ENCODE measurements at regions not wholly inside any gene's neighbourhood (a gene's known extent, or its start where the extent isn't known, plus 50 kb on each side); places are given as distances from the start of the nearest gene placed in this dataset.

DNA sequence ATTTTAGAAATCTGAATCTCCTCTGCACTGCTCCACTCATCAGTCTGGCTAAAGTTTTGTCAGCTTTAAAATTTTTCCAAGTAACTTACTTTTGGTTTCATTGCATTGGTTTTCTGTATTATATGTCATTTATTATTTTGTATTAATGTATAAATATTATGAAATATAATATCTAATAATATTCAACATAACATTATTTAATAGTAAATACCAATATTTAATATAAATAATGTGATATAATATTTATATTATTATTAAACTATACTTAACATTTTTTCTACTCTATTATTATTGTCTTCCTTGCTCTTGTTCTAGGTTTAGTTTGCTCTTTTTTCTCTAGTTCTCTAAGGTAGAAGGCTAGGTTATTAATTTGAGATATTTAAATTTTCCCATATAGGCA lies 512.1 kb downstream of the AACS start:
- H3K79me2 ChIP-seq (ENCODE audit: low read depth): no peaks in the 10 kb centered on the region
- H3K4me1 ChIP-seq: no peaks in the 10 kb centered on the region
- H3K27me3 ChIP-seq: no peaks in the 10 kb centered on the region
- peaks cover 13% of the 10 kb centered on the region for H3K9me3 Mint-ChIP-seq
- no peaks in the 10 kb centered on the region for H3K4me1 Mint-ChIP-seq
- no peak overlapping the region for H3K27ac ChIP-seq
- no peaks in the 10 kb centered on the region for H3K27me3 Mint-ChIP-seq (ENCODE audit: insufficient read depth, low read depth)
- H3K36me3 Mint-ChIP-seq: no peaks in the 10 kb centered on the region
- H3K4me3 ChIP-seq: no peak overlapping the region
- H3F3A ChIP-seq (ENCODE audit: low read depth): no peaks in the 10 kb centered on the region
- H2AFZ ChIP-seq (replicated peaks): no peak overlapping the region
- H3K27ac Mint-ChIP-seq: no peak overlapping the region
- no peak for DNase-seq (ENCODE audit: low spot score)
- H3K4me2 ChIP-seq: no peak overlapping the region
- H4K20me1 ChIP-seq (ENCODE audit: low read depth): no peaks in the 10 kb centered on the region
- H3K9ac ChIP-seq: no peak overlapping the region
- no peaks in the 10 kb centered on the region for H3K36me3 ChIP-seq
- no peak overlapping the region for H3K4me3 Mint-ChIP-seq
- no peaks in the 10 kb centered on the region for H3K9me3 ChIP-seq (ENCODE audit: low read depth)
- TF ChIP-seq, protein P1, sequence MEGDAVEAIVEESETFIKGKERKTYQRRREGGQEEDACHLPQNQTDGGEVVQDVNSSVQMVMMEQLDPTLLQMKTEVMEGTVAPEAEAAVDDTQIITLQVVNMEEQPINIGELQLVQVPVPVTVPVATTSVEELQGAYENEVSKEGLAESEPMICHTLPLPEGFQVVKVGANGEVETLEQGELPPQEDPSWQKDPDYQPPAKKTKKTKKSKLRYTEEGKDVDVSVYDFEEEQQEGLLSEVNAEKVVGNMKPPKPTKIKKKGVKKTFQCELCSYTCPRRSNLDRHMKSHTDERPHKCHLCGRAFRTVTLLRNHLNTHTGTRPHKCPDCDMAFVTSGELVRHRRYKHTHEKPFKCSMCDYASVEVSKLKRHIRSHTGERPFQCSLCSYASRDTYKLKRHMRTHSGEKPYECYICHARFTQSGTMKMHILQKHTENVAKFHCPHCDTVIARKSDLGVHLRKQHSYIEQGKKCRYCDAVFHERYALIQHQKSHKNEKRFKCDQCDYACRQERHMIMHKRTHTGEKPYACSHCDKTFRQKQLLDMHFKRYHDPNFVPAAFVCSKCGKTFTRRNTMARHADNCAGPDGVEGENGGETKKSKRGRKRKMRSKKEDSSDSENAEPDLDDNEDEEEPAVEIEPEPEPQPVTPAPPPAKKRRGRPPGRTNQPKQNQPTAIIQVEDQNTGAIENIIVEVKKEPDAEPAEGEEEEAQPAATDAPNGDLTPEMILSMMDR (IDR thresholded peaks at IDR 0.05): no peak
- no peak for TF ChIP-seq EZH2phosphoT487 (IDR thresholded peaks at IDR 0.05)
- no peak for TF ChIP-seq EZH2 (IDR thresholded peaks at IDR 0.05)

DNA sequence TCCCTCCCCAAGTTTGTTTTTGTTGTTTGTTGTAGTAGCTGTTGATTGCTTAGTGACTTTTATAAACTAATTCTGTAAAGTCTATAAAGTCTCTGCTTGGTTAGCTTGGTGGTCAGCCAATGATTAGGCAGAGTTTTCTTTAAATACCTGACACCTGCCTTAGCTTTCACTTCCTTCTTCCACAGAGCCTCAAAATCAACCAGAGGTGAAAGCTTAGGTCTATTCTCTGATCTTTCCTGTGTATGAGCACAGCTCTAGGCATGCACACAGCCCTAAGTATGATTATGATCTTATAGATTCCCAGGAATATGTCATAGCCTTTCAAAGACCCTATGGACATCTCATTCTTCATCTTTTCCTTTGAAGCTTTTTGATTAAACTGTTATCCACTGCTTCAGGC lies 514.7 kb downstream of the AACS start:
- no peak overlapping the region for H3K4me3 ChIP-seq
- H2AFZ ChIP-seq (replicated peaks): no peak overlapping the region
- no peaks in the 10 kb centered on the region for H3K36me3 ChIP-seq
- TF ChIP-seq, protein P1 (IDR thresholded peaks at IDR 0.05): no peak
- TF ChIP-seq EZH2 (IDR thresholded peaks at IDR 0.05) (no peak), EZH2phosphoT487 (IDR thresholded peaks at IDR 0.05) (no peak)
- Mint-ChIP-seq H3K27ac (no peak overlapping the region), H3K27me3 (ENCODE audit: insufficient read depth, low read depth) (peaks cover 2% of the 10 kb centered on the region), H3K36me3 (no peaks in the 10 kb centered on the region), H3K9me3 (peaks cover 13% of the 10 kb centered on the region), H3K4me1 (no peaks in the 10 kb centered on the region), H3K4me3 (no peak overlapping the region)
- no peaks in the 10 kb centered on the region for H4K20me1 ChIP-seq (ENCODE audit: low read depth)
- no peaks in the 10 kb centered on the region for H3F3A ChIP-seq (ENCODE audit: low read depth)
- no peak overlapping the region for H3K9ac ChIP-seq
- no peaks in the 10 kb centered on the region for H3K9me3 ChIP-seq (ENCODE audit: low read depth)
- H3K4me2 ChIP-seq: no peak overlapping the region
- no peak for DNase-seq (ENCODE audit: low spot score)
- no peaks in the 10 kb centered on the region for H3K79me2 ChIP-seq (ENCODE audit: low read depth)
- H3K27me3 ChIP-seq: no peaks in the 10 kb centered on the region
- H3K27ac ChIP-seq: no peak overlapping the region
- no peaks in the 10 kb centered on the region for H3K4me1 ChIP-seq

DNA sequence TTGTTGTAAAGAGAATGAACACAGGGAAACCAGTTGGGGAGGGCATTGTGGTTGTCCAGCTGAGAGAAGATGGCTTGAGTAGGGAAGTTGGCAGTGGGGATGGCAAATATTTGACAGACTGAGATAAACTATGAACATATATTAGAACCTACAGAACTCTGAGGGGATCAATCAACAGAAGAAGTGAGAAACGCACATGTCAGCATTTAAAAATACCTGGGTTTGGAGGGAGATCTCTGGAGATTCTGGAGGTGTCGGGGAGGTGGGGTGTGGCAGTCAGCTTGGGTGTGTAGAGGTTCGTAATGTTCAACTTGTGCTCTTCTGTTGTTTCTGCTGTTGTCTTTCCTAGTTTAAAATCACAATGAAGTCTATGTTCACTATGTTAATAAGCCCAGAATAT lies 517.8 kb downstream of the AACS start:
- Mint-ChIP-seq H3K27ac (no peak overlapping the region), H3K4me1 (no peaks in the 10 kb centered on the region), H3K36me3 (no peaks in the 10 kb centered on the region), H3K27me3 (ENCODE audit: insufficient read depth, low read depth) (peaks cover 2% of the 10 kb centered on the region), H3K4me3 (no peak overlapping the region), H3K9me3 (peaks cover 12% of the 10 kb centered on the region)
- Histone ChIP-seq H3K4me2 (no peak overlapping the region), H3K9me3 (ENCODE audit: low read depth) (no peaks in the 10 kb centered on the region), H3K9ac (no peak overlapping the region), H3K27ac (no peak overlapping the region), H2AFZ (replicated peaks) (no peak overlapping the region), H3K36me3 (no peaks in the 10 kb centered on the region), H3K4me3 (no peak overlapping the region), H3K4me1 (no peaks in the 10 kb centered on the region), H3F3A (ENCODE audit: low read depth) (no peaks in the 10 kb centered on the region), H3K79me2 (ENCODE audit: low read depth) (no peaks in the 10 kb centered on the region), H4K20me1 (ENCODE audit: low read depth) (no peaks in the 10 kb centered on the region), H3K27me3 (no peaks in the 10 kb centered on the region)
- TF ChIP-seq, protein P1 (IDR thresholded peaks at IDR 0.05): no peak
- TF ChIP-seq EZH2 (IDR thresholded peaks at IDR 0.05): no peak
- no peak for TF ChIP-seq EZH2phosphoT487 (IDR thresholded peaks at IDR 0.05)
- DNase-seq (ENCODE audit: low spot score): no peak

DNA sequence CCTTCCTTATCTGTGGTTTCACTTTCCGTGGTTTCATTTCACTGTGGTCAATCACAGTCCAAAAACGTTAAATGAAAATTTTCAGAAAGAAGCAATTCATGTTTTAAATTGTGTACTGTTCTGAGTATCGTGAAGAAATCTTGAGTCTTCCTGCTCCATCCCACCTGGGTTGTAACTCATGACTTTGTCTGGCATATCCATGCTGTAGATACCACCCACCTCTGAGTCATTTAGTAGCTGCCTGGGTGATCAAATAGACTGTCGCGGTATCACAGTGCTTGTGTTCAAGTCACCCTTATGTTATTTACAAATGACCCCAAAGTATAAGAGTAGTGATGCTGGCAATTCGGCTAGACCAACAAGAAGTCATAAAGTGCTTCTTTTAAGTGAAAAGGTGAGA lies 521.2 kb downstream of the AACS start:
- Histone ChIP-seq H3K79me2 (ENCODE audit: low read depth) (no peaks in the 10 kb centered on the region), H3F3A (ENCODE audit: low read depth) (no peaks in the 10 kb centered on the region), H2AFZ (replicated peaks) (no peak overlapping the region), H3K36me3 (no peaks in the 10 kb centered on the region), H3K4me2 (no peak overlapping the region), H3K9ac (no peak overlapping the region), H3K4me3 (no peak overlapping the region), H3K27me3 (no peaks in the 10 kb centered on the region), H3K9me3 (ENCODE audit: low read depth) (no peaks in the 10 kb centered on the region), H3K4me1 (no peaks in the 10 kb centered on the region), H3K27ac (no peak overlapping the region), H4K20me1 (ENCODE audit: low read depth) (no peaks in the 10 kb centered on the region)
- TF ChIP-seq EZH2phosphoT487 (IDR thresholded peaks at IDR 0.05): no peak
- TF ChIP-seq, protein P1 (IDR thresholded peaks at IDR 0.05): no peak
- no peak for TF ChIP-seq EZH2 (IDR thresholded peaks at IDR 0.05)
- no peaks in the 10 kb centered on the region for H3K9me3 Mint-ChIP-seq
- peaks cover 2% of the 10 kb centered on the region for H3K27me3 Mint-ChIP-seq (ENCODE audit: insufficient read depth, low read depth)
- no peaks in the 10 kb centered on the region for H3K4me1 Mint-ChIP-seq
- no peak overlapping the region for H3K27ac Mint-ChIP-seq
- no peak for DNase-seq (ENCODE audit: low spot score)
- no peak overlapping the region for H3K4me3 Mint-ChIP-seq
- H3K36me3 Mint-ChIP-seq: no peaks in the 10 kb centered on the region
